Transverse colon (tissue), 4 donors: ENCODE measurements at regions not wholly inside any gene's neighbourhood (a gene's known extent, or its start where the extent isn't known, plus 50 kb on each side); places are given as distances from the start of the nearest gene placed in this dataset.

ENCODE experiments used
- DNase-seq: peaks from one replicate; pipeline ENCODE4 v3.0.0-alpha.2; 2019
- H3K27ac ChIP-seq, 4 donors: fragments of 200-600 bp; sonication (generic); 2 replicates each; pipeline ENCODE4 v1.5.1; 2016 to 2018; ENCODE audit warnings: inconsistent platforms in 4 of 4
- H3K27me3 ChIP-seq: fragments of 200-600 bp; sonication (generic); 2 replicates; pipeline ENCODE4 v1.5.1; 2017; ENCODE audit warnings: inconsistent platforms
- H3K36me3 ChIP-seq, 4 donors: fragments of 200-600 bp; sonication (generic); 2 replicates each; pipeline ENCODE4 v1.5.1; 2017 to 2019; ENCODE audit warnings: inconsistent platforms in 4 of 4
- H3K4me1 ChIP-seq, 4 donors: fragments of 200-600 bp; sonication (generic); 2 replicates each; pipeline ENCODE4 v1.5.1; 2017 to 2020; ENCODE audit warnings: inconsistent platforms in 4 of 4
- H3K4me3 ChIP-seq, 4 donors: fragments of 200-600 bp; sonication (generic); 1 replicate in 1 of 4; 2 replicates in 3 of 4; pipeline versions ENCODE4 v1.5.1 to v1.6.1; 2017 to 2019; ENCODE audit warnings: inconsistent platforms in 4 of 4
- H3K9me3 ChIP-seq, 2 donors: fragments of 200-600 bp; sonication (generic); 2 replicates each; pipeline ENCODE4 v1.5.1; 2017 to 2019; ENCODE audit warnings: inconsistent platforms in 2 of 2
- EP300 ChIP-seq: sonication (generic); formaldehyde crosslinking; IDR thresholded peaks from one replicate; pipeline ENCODE4 v1.6.1; 2017; ENCODE audit warnings: antibody characterized with exemption, low read depth
- POLR2A ChIP-seq: fragments of 450-650 bp; IDR thresholded peaks from one replicate; pipeline ENCODE4 v1.6.1; 2016; ENCODE audit warnings: antibody characterized with exemption, mild to moderate bottlenecking, moderate library complexity
- POLR2AphosphoS5 ChIP-seq, 3 donors: sonication (generic); formaldehyde crosslinking; IDR thresholded peaks; one replicate each; pipeline ENCODE4 v1.6.1; 2016; ENCODE audit warnings: antibody characterized with exemption in 3 of 3
- WGBS, 2 donors: methylation state at CpG; one replicate each; pipeline ENCODE4 v1.1.5; 2018; ENCODE audit warnings: low coverage in 1 of 2; 5-methylcytosine and 5-hydroxymethylcytosine counted together
- in situ Hi-C, 4 donors: fragments of 200-750 bp; cut with MboI; loops; one replicate each; pipeline versions ENCODE4 v1.15.0 to v1.15.1; 2017; ENCODE audit warnings: low sequenced_read_pairs in 3 of 4, low pct_ligation_motif_present in 1 of 4, low pct_unique_long_range_greater_than_20kb in 1 of 4
- intact Hi-C: fragments of 100-400 bp; cut with DNase I; formaldehyde crosslinking; loops from one replicate; pipeline ENCODE4 v1.15.1; 2023; ENCODE audit warnings: low total_unique reads
- TF ChIP-seq, protein P1 (sequence below), 5 experiments: fragments of 200-600 bp in 3 of 5; fragments of 450-650 bp in 2 of 5; sonication (generic) in 3 of 5; IDR thresholded peaks; 1 replicate in 2 of 5; 2 replicates in 3 of 5; pipeline ENCODE4 v1.5.1; 2016 to 2017; ENCODE audit warnings: antibody characterized with exemption in 5 of 5, inconsistent platforms in 3 of 5, mild to moderate bottlenecking in 2 of 5, moderate library complexity in 1 of 5

DNA sequence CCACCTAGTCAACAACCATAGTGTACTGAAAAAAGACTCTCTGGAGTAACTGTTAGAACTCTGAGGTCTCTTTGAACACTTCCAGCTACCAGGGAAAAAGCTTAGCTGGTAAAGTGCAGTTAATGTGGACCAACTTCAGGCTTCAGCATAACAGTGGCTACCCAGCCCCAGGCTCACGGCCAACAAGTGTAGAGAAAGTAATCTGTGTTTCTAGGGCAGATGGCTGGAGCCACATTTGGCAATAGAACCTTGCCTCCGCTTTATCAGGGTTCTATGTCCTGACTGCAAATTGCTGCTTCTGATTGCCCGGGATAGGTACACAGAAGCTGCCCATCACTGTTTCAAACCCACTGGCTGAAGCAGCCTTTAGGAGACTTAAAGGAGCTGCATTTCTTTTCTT, 76.0 kb upstream of the SIMC1 start:
- Histone ChIP-seq H3K27ac (no peak overlapping the region), H3K36me3 (no peaks in the 10 kb centered on the region), H3K27me3 (peaks cover 5% of the 10 kb centered on the region), H3K9me3 (no peaks in the 10 kb centered on the region), H3K4me1 (no peaks in the 10 kb centered on the region), H3K4me3 (no peak overlapping the region)
- intact Hi-C loops, result no loop called here
- no peak for DNase-seq
- in situ Hi-C loops, result no loop called here
- WGBS, 2 donors, result 60 to 83% methylated on average over 2 to 3 of the region's 3 CpGs
- TF ChIP-seq EP300 (no peak), POLR2AphosphoS5 (IDR thresholded peaks at IDR 0.05) (no peak), POLR2A (no peak)
- TF ChIP-seq, protein P1, sequence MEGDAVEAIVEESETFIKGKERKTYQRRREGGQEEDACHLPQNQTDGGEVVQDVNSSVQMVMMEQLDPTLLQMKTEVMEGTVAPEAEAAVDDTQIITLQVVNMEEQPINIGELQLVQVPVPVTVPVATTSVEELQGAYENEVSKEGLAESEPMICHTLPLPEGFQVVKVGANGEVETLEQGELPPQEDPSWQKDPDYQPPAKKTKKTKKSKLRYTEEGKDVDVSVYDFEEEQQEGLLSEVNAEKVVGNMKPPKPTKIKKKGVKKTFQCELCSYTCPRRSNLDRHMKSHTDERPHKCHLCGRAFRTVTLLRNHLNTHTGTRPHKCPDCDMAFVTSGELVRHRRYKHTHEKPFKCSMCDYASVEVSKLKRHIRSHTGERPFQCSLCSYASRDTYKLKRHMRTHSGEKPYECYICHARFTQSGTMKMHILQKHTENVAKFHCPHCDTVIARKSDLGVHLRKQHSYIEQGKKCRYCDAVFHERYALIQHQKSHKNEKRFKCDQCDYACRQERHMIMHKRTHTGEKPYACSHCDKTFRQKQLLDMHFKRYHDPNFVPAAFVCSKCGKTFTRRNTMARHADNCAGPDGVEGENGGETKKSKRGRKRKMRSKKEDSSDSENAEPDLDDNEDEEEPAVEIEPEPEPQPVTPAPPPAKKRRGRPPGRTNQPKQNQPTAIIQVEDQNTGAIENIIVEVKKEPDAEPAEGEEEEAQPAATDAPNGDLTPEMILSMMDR (IDR thresholded peaks at IDR 0.05), result no peak

DNA sequence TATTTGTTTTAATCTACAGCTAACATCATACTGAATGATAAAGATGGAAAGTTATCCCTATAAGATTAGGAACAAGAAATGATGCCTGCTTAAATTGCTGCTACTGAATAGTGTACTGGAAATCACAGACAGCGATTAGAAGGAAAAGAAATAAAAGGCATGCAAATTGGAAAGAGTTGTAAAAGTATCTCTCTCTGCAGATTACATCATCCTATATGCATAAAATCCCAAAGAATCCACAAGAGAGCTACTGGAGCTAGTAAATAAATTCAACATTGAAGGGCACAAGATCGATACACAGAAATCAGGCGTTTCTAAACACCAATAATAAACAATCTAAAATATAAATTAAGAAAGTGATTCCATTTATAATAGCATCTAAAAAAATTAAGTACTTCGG, 75.3 kb upstream of the SIMC1 start:
- 67 to 81% methylated on average over 4 of the region's 4 CpGs for WGBS, 2 donors
- in situ Hi-C loops (no loop called here), intact Hi-C loops (no loop called here)
- TF ChIP-seq POLR2A (no peak), POLR2AphosphoS5 (IDR thresholded peaks at IDR 0.05) (no peak), EP300 (no peak)
- TF ChIP-seq, protein P1 (IDR thresholded peaks at IDR 0.05), result no peak
- Histone ChIP-seq H3K36me3 (no peaks in the 10 kb centered on the region), H3K4me3 (no peak overlapping the region), H3K27ac (no peak overlapping the region), H3K27me3 (peaks cover 7% of the 10 kb centered on the region), H3K4me1 (no peaks in the 10 kb centered on the region), H3K9me3 (no peaks in the 10 kb centered on the region)
- DNase-seq, result no peak

DNA sequence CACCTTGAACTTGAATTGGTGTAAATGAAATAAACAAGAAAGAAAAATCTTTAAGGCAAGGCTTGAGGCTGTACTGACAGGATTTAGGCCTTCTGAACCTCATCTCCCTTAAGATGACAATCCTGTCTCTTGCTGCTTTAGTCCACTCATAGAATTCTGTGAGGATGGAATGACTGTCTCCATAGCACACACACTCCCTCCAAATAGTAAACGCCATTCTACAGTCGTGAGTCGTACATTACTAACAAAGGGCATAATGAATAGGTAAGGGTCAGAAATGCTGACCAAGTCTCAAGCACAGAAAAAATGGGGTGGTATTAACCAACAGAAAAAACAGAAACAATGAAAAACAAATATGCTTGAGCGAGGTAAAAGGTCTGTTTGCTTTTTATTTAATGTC, 71.8 kb upstream of the SIMC1 start:
- intact Hi-C loops (no loop called here), in situ Hi-C loops (no loop called here)
- TF ChIP-seq POLR2AphosphoS5 (IDR thresholded peaks at IDR 0.05), result no peak
- TF ChIP-seq, protein P1 (IDR thresholded peaks at IDR 0.05), result no peak
- no peak for TF ChIP-seq POLR2A
- no peak for TF ChIP-seq EP300
- 46 to 50% methylated on average over 4 of the region's 4 CpGs for WGBS, 2 donors
- Histone ChIP-seq H3K4me1 (no peaks in the 10 kb centered on the region), H3K9me3 (no peaks in the 10 kb centered on the region), H3K27ac (no peak overlapping the region), H3K27me3 (peaks cover 3% of the 10 kb centered on the region), H3K36me3 (no peaks in the 10 kb centered on the region), H3K4me3 (no peak overlapping the region)
- DNase-seq, result no peak

DNA sequence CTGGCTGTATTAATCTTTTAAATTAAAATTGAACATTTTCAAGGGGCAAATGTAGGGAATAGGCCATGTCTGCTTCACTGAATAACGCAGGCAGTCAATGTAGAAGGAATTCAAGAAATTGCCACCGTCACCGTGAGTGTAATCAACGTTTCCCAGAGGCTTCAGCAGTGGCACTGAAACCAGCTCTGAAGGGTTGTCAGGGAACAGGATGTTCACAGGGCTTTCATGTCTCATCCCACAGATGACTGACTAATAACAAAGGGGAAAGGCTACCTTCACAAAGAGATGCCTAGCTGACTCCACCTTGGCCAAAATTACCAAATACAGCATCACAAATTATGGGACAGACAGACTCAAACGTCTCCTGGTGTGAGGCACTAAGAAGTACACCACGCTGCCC, 70.4 kb upstream of the SIMC1 start:
- Histone ChIP-seq H3K4me3 (no peak overlapping the region), H3K27ac (no peak overlapping the region), H3K9me3 (no peaks in the 10 kb centered on the region), H3K36me3 (no peaks in the 10 kb centered on the region), H3K27me3 (peaks cover 3% of the 10 kb centered on the region), H3K4me1 (no peaks in the 10 kb centered on the region)
- WGBS, 2 donors, result 61 to 76% methylated on average over 3 to 6 of the region's 6 CpGs
- TF ChIP-seq, protein P1 (IDR thresholded peaks at IDR 0.05), result no peak
- TF ChIP-seq EP300 (no peak), POLR2A (no peak)
- intact Hi-C loops (no loop called here), in situ Hi-C loops (no loop called here)
- no peak for DNase-seq
